Activated T-helper 9 cell treated with anti-CD3 and anti-CD28 coated beads, Interleukin-2, amount 50 U/mL, for 16 hours (primary cell): ENCODE measurements at regions not wholly inside any gene's neighbourhood (a gene's known extent, or its start where the extent isn't known, plus 50 kb on each side); places are given as distances from the start of the nearest gene placed in this dataset.
"Not testable (repeated sequence)": the region's sequence is repeated elsewhere in the genome, so short reads cannot be mapped to it uniquely, and the experiment has no call there.

Source experiments
- DNase-seq: peaks from one replicate; pipeline ENCODE4 v3.0.0-alpha.2; 2020; ENCODE audit warnings: low read depth

- no peak for DNase-seq
Observed at GRCh38 chr10:9910446-9910845, 1107.2 kb upstream of the CELF2 start.

- DNase-seq = no peak
Observed at GRCh38 chr10:9911488-9911887, 1106.2 kb upstream of the CELF2 start.

- no peak for DNase-seq
Observed at GRCh38 chr10:9913876-9914514, 1103.7 kb upstream of the CELF2 start.

- DNase-seq = no peak
Observed at GRCh38 chr10:9921544-9921943, 1096.1 kb upstream of the CELF2 start.

- DNase-seq = no peak
Observed at GRCh38 chr10:9922126-9922870, 1095.4 kb upstream of the CELF2 start.

- DNase-seq = no peak
Observed at GRCh38 chr10:9926003-9926402, 1091.7 kb upstream of the CELF2 start.

- DNase-seq = no peak
Observed at GRCh38 chr10:9926881-9927280, 1090.8 kb upstream of the CELF2 start.

GRCh38 chr10:9939716-9940115 lies 1078.0 kb upstream of the CELF2 start:
- no peak for DNase-seq

- no peak for DNase-seq
Observed at GRCh38 chr10:9944690-9945089, 1073.0 kb upstream of the CELF2 start.

GRCh38 chr10:9950070-9950469 lies 1067.6 kb upstream of the CELF2 start:
- DNase-seq = no peak

- no peak for DNase-seq
Observed at GRCh38 chr10:9951481-9952257, 1066.0 kb upstream of the CELF2 start.

GRCh38 chr10:9957351-9957750 lies 1060.3 kb upstream of the CELF2 start:
- DNase-seq = no peak

- not testable (repeated sequence) for DNase-seq
Observed at GRCh38 chr10:9957876-9958275, 1059.8 kb upstream of the CELF2 start.

- DNase-seq = no peak
Observed at GRCh38 chr10:9965341-9965740, 1052.3 kb upstream of the CELF2 start.

- no peak for DNase-seq
Observed at GRCh38 chr10:9986786-9987185, 1030.9 kb upstream of the CELF2 start.

GRCh38 chr10:9987197-9987596 lies 1030.5 kb upstream of the CELF2 start:
- no peak for DNase-seq

- DNase-seq = no peak
Observed at GRCh38 chr10:9992661-9993060, 1025.0 kb upstream of the CELF2 start.

GRCh38 chr10:9994131-9994530 lies 1023.5 kb upstream of the CELF2 start:
- DNase-seq = no peak

GRCh38 chr10:9999627-10000026 lies 1018.0 kb upstream of the CELF2 start:
- DNase-seq = no peak

- DNase-seq = no peak
Observed at GRCh38 chr10:10007957-10008356, 1009.7 kb upstream of the CELF2 start.

GRCh38 chr10:10010397-10010796 lies 1007.3 kb upstream of the CELF2 start:
- no peak for DNase-seq

- no peak for DNase-seq
Observed at GRCh38 chr10:10014846-10015245, 1002.8 kb upstream of the CELF2 start.

- DNase-seq = no peak
Observed at GRCh38 chr10:10017716-10018115, 1000.0 kb upstream of the CELF2 start.
